Neural progenitor cell (in vitro differentiated cells): ENCODE measurements at regions not wholly inside any gene's neighbourhood (a gene's known extent, or its start where the extent isn't known, plus 50 kb on each side); places are given as distances from the start of the nearest gene placed in this dataset.

ENCODE experiments used
- EZH2 ChIP-seq: fragments of 200-600 bp; sonication (generic); IDR thresholded peaks from 2 replicates; pipeline ENCODE4 v1.6.1; 2017; ENCODE audit warnings: antibody characterized with exemption, mild to moderate bottlenecking, moderate library complexity
- TF ChIP-seq, protein P1 (sequence below): fragments of 200-600 bp; sonication (generic); IDR thresholded peaks from 2 replicates; pipeline ENCODE4 v1.5.1; 2017; ENCODE audit warnings: antibody characterized with exemption, mild to moderate bottlenecking

DNA sequence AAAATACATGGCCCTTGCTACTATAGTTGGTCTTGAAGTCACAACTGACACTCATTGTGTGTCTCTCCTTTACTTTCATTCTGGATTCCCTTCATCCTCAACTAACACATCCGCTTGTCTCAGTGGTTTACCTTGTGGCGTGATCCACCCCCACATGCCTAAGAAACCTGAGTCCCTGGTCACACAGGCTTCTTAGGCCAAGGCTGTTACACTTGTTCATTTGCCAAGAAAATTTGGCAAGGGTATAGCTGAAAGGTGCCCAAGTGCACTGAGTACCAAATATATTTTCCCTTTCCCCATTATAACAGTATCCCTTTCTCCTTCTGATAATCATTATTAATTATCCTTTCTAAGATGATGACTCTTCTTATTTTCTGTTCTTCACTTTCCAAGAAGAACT, 207.6 kb upstream of the STAC start:
- TF ChIP-seq, protein P1, sequence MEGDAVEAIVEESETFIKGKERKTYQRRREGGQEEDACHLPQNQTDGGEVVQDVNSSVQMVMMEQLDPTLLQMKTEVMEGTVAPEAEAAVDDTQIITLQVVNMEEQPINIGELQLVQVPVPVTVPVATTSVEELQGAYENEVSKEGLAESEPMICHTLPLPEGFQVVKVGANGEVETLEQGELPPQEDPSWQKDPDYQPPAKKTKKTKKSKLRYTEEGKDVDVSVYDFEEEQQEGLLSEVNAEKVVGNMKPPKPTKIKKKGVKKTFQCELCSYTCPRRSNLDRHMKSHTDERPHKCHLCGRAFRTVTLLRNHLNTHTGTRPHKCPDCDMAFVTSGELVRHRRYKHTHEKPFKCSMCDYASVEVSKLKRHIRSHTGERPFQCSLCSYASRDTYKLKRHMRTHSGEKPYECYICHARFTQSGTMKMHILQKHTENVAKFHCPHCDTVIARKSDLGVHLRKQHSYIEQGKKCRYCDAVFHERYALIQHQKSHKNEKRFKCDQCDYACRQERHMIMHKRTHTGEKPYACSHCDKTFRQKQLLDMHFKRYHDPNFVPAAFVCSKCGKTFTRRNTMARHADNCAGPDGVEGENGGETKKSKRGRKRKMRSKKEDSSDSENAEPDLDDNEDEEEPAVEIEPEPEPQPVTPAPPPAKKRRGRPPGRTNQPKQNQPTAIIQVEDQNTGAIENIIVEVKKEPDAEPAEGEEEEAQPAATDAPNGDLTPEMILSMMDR = no peak
- no peak for TF ChIP-seq EZH2
